ENCODE measurements at regions not wholly inside any gene's neighbourhood (a gene's known extent, or its start where the extent isn't known, plus 50 kb on each side); places are given as distances from the start of the nearest gene placed in this dataset.

DNA sequence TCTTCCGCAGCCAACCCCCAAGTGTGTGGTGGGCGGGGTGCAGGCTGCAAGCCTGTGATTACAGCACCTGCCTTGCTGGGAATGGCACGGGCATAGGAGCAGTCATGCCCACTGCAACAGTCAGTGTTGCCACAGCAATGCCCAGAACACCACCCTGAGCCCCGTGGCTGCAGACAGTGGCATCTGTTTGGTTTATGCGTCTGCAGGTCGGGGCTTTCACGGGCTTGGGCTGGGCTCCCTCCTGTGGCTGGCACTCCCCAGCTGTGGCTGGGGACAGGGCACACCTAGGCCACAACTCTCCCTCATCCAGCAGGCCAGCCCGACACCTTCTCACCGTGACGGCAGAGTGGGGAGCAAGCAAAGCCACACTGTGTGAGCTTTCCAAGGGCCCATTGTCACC lies 115.3 kb upstream of the C1QTNF9B start:
- TF ChIP-seq CTCF (IDR thresholded peaks at IDR 0.05): no peak
- no peak for TF ChIP-seq EZH2 (IDR thresholded peaks at IDR 0.05; ENCODE audit: borderline replicate concordance, insufficient read depth, low read depth, low read length, poor library complexity, severe bottlenecking)
